Stimulated activated CD4-positive, alpha-beta T cell treated with anti-CD3 and anti-CD28 coated beads, Interleukin-1b, Interleukin-23, amount 100 ng/mL, for 24 hours (primary cell): ENCODE measurements at regions not wholly inside any gene's neighbourhood (a gene's known extent, or its start where the extent isn't known, plus 50 kb on each side); places are given as distances from the start of the nearest gene placed in this dataset.
"Not testable (repeated sequence)": the region's sequence is repeated elsewhere in the genome, so short reads cannot be mapped to it uniquely, and the experiment has no call there.

ENCODE experiments used
- DNase-seq, 4 experiments: peaks; one replicate each; pipeline ENCODE4 v3.0.0-alpha.2; 2020; ENCODE audit warnings: low read depth in 4 of 4, low spot score in 1 of 4

DNA sequence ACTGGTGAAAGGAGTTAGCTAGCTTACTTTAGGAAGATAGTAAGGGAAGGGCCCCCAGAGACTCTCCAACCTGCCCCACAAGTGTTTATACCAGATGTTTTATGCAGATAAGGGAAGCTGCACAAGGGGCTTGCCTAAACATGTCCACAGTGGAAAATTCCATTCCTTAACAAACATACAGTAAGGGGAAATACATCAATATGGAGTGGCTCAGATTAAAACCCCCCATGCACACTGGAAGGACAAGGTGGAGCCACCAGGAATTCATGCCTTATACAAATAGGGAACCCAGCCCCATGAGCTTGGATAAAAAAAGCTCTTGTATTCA, 106.3 kb upstream of the GPBP1 start:
- DNase-seq, result no peak

DNA sequence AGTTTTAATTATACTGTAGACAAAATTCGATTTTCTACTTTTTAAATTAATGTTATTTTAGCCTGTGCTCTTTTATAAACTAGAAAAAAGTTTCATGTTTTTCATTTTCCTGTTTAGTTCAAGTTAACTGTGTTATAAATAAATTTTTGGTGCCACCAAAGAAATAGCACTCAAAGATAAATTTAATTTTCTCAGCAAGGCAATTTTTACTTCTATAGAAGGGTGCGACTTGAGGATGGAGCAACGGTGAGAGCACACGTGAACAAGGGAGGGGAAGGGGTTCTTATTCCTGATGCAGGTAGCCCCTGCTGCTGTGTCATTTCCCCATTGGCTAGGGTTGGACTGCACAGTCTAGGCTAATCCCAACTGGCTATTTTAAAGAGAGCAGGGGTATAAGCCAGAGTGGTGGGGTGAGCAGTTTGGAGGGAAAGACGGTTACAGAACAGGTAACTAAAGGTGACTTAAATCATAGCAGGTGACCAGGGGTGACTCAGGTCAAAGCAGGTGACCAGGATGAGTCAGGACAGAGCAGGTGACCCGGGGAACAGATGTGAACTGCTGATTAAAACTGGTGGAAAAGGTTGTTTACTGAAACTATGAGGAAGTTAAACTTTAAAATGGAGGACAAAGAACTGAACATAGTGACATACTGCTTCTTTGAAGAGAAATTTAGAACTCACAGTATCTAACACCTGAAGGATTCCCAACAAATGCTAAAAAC, 104.6 kb upstream of the GPBP1 start:
- DNase-seq, result no peak

DNA sequence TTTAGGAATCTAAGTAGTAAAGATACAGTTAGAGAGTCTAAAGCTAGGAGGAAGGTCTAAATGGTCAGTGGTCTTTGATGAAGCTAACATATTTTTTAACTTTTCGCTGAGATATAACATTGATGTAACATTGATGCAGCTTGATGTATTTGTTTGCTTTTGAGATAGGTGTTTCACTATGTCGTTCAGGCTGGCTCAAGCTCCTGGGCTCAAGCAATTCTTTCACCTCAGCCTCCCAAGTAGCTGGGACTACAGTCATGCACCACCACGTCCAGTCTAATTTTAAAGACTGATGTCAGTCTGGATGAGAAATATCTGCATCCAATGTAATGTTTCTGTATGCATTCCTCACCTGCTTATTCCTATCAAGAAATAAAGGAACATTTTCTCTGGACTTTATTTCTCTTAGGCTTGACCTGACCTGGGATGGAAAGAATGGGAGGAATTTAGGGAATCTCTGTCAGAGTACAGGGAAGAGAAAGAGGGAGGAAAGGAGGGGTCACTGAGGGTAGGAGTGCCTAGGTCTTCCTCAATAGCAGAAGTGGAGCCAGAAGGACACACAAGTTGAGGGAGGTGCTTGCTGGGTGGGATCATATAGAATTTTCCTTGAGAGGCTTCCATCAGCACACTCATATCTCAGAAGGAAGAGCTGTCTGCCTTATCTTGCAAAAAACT, 101.5 kb upstream of the GPBP1 start:
- DNase-seq, result no peak

DNA sequence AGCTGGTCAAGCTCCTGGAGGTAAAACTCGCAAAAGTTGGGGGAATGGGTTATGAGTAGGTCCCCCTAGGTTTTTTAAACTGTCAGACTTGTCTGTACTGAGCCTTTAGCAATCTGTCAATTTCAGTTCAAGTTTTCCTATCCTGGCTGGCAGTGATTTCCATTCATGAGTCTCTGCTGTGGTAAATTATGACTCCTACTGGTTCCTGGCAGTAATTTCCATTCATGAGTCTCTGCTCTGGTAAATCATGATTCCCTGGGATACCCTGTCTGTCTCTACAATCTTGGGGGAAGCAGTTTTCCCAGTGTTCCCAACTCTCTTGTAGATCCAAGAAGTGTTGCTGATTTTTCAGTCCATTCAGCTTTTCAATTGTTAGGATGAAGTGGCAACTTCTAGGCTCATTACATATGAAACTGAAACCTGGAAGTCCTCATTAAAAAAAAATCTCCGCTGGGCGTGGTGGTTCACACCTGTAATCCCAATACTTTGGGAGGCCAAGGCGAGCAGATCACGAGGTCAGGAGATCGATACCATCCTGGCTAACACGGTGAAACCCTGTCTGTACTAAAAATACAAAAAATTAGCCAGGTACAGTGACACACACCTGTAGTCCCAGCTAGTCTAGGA, 91.3 kb upstream of the GPBP1 start:
- DNase-seq, result no peak

DNA sequence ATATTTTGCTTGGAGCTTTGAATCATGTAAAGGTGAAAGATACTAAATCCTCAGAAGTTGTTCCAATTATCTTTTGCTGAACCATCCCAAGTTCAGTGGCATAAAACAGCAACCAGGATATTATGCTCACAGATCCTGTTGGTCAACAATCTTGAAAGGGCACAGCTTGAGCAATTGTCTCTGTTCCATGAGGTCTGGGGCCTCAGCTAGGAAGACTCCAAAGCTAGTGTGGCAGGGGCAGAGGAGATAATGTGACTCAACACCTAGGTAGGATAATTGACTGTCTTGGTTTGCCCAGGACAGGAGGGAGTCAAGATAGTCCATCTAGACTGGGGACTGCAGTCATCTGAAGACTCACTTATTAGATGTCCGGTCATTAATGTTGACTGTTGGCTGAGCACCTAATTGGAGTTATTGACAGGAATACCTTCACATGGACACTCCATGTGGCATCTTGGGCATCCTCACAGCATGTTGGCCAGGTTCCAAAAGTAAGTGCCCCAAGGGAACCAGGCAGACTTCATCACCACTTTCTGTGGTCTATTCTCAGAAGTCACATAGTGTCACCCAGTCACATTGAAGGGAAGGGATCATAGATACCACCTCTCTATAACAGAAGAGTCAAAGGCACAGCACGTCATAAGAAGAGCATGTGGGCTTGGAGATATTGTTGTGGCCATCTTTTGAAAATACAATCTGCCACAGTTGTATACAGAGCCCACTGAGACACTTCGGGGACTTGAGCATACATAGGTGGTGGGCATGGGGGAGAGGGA, 88.4 kb upstream of the GPBP1 start:
- DNase-seq, result no peak

DNA sequence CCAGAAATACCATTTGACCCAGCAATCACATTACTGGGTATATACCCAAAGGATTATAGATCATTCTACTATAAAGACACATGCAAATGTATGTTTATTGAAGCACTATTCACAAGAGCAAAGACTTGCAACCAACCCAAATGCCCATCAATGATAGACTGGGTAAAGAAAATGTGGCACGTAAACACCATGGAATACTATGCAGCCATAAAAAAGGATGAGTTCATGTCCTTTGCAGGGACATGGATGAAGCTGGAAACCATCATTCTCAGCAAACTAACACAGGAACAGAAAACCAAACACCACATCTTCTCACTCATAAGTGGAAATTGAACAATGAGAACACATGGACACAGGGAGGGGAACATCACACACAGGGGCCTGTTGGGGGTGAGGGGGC, 85.9 kb upstream of the GPBP1 start:
- not testable (repeated sequence) for DNase-seq

DNA sequence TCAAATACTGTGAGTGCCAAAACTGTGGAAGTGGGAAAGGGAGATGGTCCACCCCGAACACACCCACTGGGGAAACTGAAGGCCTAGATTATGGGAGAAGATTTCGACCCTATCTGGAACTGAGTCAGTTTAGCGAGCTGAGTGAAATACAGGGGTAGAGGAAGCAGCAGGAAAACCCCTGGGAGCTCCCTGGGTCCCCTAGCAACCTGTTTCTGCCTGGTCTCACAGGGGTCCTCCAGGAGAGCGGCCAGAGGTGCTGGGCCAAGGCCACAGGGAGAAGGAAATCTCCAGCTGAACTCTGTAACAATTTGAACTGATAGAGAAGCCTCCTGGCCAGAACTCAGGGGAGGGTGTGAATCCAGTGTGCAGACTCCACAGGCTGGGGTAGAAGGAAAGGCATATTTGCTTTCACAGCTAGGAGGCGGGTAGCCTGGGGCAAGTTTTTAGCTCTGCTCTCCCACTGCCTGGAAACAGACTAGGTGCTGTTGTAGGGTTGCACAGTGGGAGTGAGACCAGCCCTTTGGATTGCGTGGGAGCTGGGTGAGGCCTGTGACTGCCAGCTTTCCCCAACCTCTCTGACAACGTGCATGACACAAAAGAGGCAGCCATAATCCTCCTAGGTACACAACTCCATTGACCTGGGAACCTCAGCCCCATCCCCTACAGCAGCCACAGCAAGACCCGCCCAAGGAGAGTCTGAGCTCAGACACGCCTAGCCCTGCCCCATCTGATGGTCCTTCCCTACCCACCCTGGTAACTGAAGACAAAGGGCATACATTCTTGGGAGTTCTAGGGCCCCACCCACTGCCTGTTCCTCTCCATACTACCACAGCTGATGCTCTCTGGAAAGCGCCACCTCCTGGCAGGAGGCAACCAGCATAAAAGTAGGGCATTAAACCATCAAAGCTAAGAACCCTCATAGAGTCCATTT, 78.8 kb upstream of the GPBP1 start:
- no peak for DNase-seq

DNA sequence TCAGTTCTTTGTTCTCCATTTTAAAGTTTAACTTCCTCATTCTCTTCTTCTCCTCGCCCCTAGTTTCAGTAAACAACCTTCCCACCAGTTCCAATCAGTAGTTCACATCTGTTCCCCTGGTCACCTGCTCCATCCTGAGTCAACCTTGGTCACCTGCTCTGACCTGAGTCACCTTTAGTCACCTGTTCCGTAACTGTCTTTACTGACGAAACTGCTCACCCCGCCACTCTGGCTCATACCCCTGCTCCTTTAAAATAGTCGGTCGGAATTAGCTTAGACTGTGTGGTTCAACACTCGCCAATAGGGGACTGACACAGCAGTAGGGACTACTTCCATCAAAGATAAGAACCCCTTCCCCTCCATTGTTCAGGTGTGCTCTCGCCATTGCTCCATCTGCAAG, 76.3 kb upstream of the GPBP1 start:
- DNase-seq, result no peak

DNA sequence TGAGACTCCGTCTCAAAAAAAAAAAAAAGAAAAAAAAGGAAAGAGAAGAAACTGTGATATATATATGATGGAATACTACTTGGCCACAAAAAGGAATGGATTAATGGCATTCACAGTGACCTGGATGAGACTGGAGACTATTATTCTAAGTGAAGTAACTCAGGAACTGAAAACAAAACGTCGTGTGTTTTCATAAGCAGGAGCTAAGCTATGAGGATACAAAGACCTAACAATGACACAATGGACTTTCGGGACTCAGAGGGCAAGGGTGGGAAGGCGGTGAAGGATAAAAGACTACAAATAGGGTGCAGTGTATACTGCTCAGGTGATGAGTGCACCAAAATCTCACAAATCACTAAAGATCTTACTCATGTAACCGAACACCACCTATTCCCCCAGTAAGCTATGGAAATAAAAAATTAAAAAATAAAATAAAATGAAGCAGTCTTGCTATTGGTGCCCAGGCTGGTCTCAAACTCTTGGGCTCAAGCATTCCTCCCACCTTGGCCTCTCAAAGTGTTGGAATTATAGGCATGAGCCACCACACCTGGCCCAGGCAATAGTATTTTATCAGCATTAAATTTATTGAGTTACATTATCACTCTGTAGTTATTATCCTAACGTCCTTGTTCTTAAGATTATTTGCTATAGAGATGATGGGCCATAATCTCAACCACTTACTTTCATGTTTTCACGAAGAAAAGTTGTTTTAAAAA, 71.5 kb upstream of the GPBP1 start:
- DNase-seq, result no peak

DNA sequence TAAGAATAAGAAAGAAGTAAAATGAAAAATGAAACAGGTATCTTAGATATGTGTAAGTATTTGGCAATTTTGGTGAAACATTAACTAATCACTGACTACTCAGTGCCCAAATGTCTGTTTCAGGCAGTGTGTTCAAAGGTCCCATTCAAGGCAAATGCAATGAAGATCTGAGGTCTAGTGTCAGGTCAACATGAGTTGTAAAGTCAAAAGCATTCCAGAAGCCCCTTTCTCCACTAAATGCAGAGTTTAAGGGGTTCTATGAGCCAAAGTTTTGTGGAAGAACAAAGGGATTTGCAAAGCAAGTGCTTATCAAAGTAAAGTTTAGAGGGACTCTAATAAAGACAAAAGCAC, 71.0 kb upstream of the GPBP1 start:
- DNase-seq, result no peak

DNA sequence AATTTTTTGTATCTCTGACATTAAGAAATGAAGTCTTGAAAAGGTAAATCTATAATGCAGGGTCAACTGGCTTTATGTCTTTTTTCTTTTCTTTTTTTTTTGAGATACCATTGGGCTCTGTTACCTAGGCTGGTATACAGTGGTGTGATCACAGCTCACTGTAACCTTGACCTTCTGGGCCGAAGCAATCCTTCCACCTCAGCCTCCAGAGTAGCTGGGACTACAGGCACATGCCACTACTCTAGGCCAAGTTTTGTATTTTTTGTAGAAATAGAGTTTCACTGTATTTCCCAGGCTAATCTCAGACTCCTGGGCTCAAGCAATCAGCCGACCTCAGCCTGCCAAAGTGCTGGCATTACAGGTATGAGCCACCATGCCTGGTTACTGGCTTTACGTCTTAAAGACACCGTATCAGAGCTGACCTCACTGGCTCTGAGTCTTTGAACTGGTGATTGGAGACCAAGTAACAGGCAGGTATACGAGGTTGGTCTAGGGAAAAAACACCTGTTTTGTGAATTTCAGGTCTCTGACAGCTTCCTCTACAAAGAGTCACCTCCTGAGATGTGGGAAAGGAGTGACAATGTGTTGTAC, 70.4 kb upstream of the GPBP1 start:
- DNase-seq, result no peak

DNA sequence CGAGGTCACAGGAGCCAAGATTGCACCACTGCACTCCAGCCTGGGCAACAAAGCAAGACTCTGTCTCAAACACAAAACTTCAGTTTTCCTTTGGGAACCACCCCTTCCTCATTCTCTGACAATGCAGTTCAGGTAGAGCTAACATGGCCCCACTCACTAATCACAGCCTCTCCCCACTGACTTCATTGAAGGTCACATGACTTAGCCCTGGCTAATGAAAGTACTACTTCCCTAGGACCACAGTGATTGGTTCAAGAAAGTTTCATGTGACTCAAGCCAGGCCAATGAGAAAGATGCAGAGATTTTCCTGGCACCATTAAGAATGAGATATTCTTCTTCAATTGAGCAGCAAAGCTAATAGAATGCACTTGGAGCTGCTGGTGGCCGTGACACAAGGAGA, 67.2 kb upstream of the GPBP1 start:
- DNase-seq, result no peak

DNA sequence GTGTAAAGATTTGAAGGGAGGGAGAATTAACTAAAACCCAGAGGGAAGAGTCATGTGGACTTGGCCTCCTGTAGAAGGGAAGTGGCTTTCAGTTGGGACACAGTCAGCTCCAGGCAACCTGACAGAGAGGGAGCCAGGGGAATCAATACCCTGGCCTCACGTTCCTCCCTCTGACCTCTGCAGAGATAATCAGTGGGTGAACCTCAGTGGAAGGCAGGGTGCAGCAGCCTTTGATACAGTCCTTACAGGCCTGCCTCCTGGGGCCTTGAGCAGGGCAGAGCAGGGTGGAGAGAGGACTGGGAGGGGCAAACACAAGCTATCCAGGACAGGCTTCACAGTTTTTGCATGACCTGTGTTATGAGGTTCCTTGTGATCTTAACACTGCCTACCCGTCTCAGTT, 61.9 kb upstream of the GPBP1 start:
- DNase-seq, result no peak

DNA sequence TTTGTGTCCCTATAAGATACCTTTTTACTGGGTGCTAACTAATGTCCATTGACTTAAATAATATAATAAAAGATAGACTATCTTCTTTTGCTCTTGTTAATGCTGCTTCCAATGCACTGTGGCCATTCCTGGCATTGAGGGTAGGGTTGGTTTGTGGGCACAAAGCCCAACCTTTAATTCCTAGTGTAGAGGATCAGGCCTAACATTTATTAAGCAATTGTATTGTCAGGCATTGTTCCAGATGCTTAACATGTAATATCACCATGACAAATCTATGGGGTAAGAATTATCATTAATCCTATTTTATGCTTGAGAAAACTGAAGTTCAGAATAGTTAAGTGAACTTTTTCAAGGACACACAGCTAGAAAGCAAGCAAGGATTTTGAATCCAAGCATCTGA, 60.4 kb upstream of the GPBP1 start:
- DNase-seq, result no peak

DNA sequence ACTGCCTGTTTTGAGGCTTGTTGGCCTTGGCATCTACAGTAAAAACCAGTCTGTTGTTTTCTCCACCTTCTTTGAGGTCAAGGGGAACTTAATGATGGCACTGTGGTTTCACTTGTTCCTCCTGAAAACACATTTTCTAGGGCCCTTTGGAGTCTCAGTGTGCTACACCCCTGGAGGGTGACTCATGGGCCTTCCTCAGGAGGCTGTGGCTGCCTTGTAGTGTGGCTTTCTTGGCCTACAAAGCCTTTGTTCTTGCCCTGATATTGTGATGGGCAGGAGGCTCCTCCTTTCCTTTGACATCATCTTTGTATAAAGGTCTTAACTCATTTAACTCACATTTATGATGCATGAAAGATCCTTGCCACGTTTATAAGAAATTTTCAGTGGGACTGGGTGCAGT, 56.3 kb upstream of the GPBP1 start:
- DNase-seq, result peak in 1 of 4 experiments; percentile 7

DNA sequence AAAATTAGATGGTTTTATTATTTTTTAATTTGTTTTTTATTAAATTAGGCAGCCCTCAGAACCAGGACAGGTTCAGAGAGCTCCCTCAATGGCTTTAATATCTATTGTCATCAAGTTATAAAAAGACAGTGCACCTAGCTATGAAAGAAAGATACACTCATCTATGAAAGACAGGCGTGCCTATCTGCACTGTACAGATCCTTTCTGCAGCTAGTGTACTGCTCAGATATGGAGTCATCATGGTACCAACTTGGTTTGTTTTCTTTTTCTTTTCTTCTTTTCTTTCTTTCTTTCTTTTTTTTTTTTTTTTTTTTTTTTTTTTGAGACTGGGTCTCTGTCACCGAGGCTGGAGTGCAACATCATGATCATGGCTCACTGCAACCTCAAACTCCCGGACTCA, 54.8 kb upstream of the GPBP1 start:
- DNase-seq, result no peak

DNA sequence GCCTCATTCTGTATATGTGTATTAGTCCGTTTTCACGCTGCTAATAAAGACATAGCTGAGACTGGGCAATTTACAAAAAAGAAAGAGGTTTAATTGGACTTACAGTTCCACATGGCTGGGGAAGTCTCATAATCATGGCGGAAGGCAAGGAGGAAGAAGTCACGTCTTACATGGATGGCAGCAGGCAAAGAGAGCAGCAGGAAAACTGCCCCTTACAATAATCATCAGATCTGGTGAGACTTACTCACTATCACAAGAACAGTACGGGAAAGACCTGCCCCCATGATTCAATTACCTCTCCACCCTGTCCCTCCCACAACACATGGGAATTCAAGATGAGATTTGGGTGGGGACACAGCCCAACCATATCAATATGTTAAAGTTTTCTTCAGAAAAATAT, 49.8 kb upstream of the GPBP1 start:
- no peak for DNase-seq
